ENCODE measurements at regions not wholly inside any gene's neighbourhood (a gene's known extent, or its start where the extent isn't known, plus 50 kb on each side); places are given as distances from the start of the nearest gene placed in this dataset.

- WGBS, 4 donors: 84 to 91% (median 89%) methylated on average over 8 of the region's 8 CpGs
- no peaks in the 10 kb centered on the region for H3K36me3 ChIP-seq (replicated peaks in 1 of 2)
- TF ChIP-seq POLR2A (IDR thresholded peaks at IDR 0.05) (no peak), CTCF (IDR thresholded peaks at IDR 0.05) (no peak)
- H3K9me3 ChIP-seq (replicated peaks in 1 of 3): no peaks in the 10 kb centered on the region
- intact Hi-C loops (cut with DNase I): no loop called here
- H3K27ac ChIP-seq: no peak overlapping the region
- H3K4me1 ChIP-seq (replicated peaks in 1 of 2): no peaks in the 10 kb centered on the region
- no peaks in the 10 kb centered on the region for H3K27me3 ChIP-seq
- no peak for DNase-seq
- H3K4me3 ChIP-seq: no peak overlapping the region
Observed at GRCh38 chr18:24584205-24584604, 123.8 kb downstream of the HRH4 start.

- no peaks in the 10 kb centered on the region for H3K36me3 ChIP-seq (replicated peaks in 1 of 2)
Observed at GRCh38 chr18:24584813-24585212, 124.4 kb downstream of the HRH4 start.

GRCh38 chr18:24585996-24586566, 125.6 kb downstream of the HRH4 start:
- 55 to 67% (median 62%) methylated on average over 6 of the region's 6 CpGs for WGBS, 4 donors
- no peaks in the 10 kb centered on the region for H3K27me3 ChIP-seq
- no peak overlapping the region for H3K4me3 ChIP-seq
- no peaks in the 10 kb centered on the region for H3K4me1 ChIP-seq (replicated peaks in 1 of 2)
- H3K27ac ChIP-seq: no peak overlapping the region
- no peaks in the 10 kb centered on the region for H3K36me3 ChIP-seq (replicated peaks in 1 of 2)
- DNase-seq: no peak
- intact Hi-C loops (cut with DNase I): no loop called here
- no peaks in the 10 kb centered on the region for H3K9me3 ChIP-seq (replicated peaks in 1 of 3)
- TF ChIP-seq POLR2A (IDR thresholded peaks at IDR 0.05) (no peak), CTCF (IDR thresholded peaks at IDR 0.05) (no peak)

More at GRCh38 chr18:24584813-24585212, 124.4 kb downstream of the HRH4 start:
- no peaks in the 10 kb centered on the region for H3K27me3 ChIP-seq
- H3K27ac ChIP-seq: no peak overlapping the region
- intact Hi-C loops (cut with DNase I): no loop called here
- H3K4me1 ChIP-seq (replicated peaks in 1 of 2): no peaks in the 10 kb centered on the region
- H3K4me3 ChIP-seq: no peak overlapping the region
- no peaks in the 10 kb centered on the region for H3K9me3 ChIP-seq (replicated peaks in 1 of 3)
- WGBS, 4 donors: 54 to 62% (median 57%) methylated on average over 5 of the region's 5 CpGs
- TF ChIP-seq POLR2A (IDR thresholded peaks at IDR 0.05): no peak
- TF ChIP-seq CTCF (IDR thresholded peaks at IDR 0.05): no peak
- DNase-seq: no peak

GRCh38 chr18:24586662-24587360, 126.4 kb downstream of the HRH4 start:
- no peak for DNase-seq
- TF ChIP-seq CTCF (IDR thresholded peaks at IDR 0.05) (no peak), POLR2A (IDR thresholded peaks at IDR 0.05) (no peak)
- Histone ChIP-seq H3K36me3 (replicated peaks in 1 of 2) (no peaks in the 10 kb centered on the region), H3K4me1 (replicated peaks in 1 of 2) (no peaks in the 10 kb centered on the region), H3K9me3 (replicated peaks in 1 of 3) (no peaks in the 10 kb centered on the region), H3K27me3 (no peaks in the 10 kb centered on the region), H3K27ac (no peak overlapping the region), H3K4me3 (no peak overlapping the region)
- intact Hi-C loops (cut with DNase I): no loop called here
- 81 to 88% (median 86%) methylated on average over 5 of the region's 5 CpGs for WGBS, 4 donors

Data from adrenal gland (tissue), 9 donors.